ENCODE measurements at regions not wholly inside any gene's neighbourhood (a gene's known extent, or its start where the extent isn't known, plus 50 kb on each side); places are given as distances from the start of the nearest gene placed in this dataset.

- ChIA-PET CTCF (ENCODE audit: partially characterized antibody) (no interaction called here), POLR2A (ENCODE audit: partially characterized antibody) (no interaction called here)
- H3K36me3 ChIP-seq (ENCODE audit: control insufficient read depth in 2 of 4, insufficient read depth in 4 of 4, low read length in 3 of 4) = no peaks in the 10 kb centered on the region
- H3K56ac ChIP-seq (replicated peaks; ENCODE audit: insufficient read length, low read depth, low read length) = no peak overlapping the region
- H3K27me3 ChIP-seq (replicated peaks in 1 of 4; ENCODE audit: control insufficient read depth in 3 of 4, extremely low read depth in 1 of 4, insufficient read depth in 3 of 4, low read length in 3 of 4) = no peaks in the 10 kb centered on the region
- no peak overlapping the region for H3K4ac ChIP-seq (replicated peaks; ENCODE audit: insufficient read length, low read depth, low read length)
- no peak overlapping the region for H3K4me2 ChIP-seq (ENCODE audit: insufficient read depth in 1 of 2, low read depth in 2 of 2, low read length in 2 of 2)
- H3K9me3 ChIP-seq (ENCODE audit: insufficient read depth in 2 of 2, low read depth in 1 of 2, low read length in 1 of 2) = no peaks in the 10 kb centered on the region
- H2BK12ac ChIP-seq (ENCODE audit: low read depth, low read length) = no peak overlapping the region
- TF ChIP-seq TAF1 (IDR thresholded peaks at IDR 0.05; ENCODE audit: low read depth, low read length) = no peak
- TF ChIP-seq BACH1 (IDR thresholded peaks at IDR 0.05; ENCODE audit: low read length) = no peak
- no peak for TF ChIP-seq FOSL1 (IDR thresholded peaks at IDR 0.05; ENCODE audit: insufficient read depth, low read depth, low read length)
- TF ChIP-seq ATF3 (IDR thresholded peaks at IDR 0.05; ENCODE audit: insufficient read depth, low read depth, low read length) = no peak
- TF ChIP-seq SP4 (IDR thresholded peaks at IDR 0.05; ENCODE audit: low read length) = no peak
- no peak for TF ChIP-seq RAD21 (IDR thresholded peaks at IDR 0.05 in 1 of 2, conservative IDR thresholded peaks at IDR 0.05 in 1 of 2; ENCODE audit: low read depth in 2 of 2, low read length in 2 of 2)
- no peak overlapping the region for H3K4me3 ChIP-seq (ENCODE audit: extremely low read depth in 1 of 4, insufficient read depth in 2 of 4, low read depth in 3 of 4, low read length in 4 of 4)
- H3K79me2 ChIP-seq (ENCODE audit: control insufficient read depth in 1 of 2, insufficient read depth in 2 of 2, low read length in 2 of 2) = no peaks in the 10 kb centered on the region
- no peak overlapping the region for H3K18ac ChIP-seq (ENCODE audit: extremely low read depth, low read length)
- no peak overlapping the region for H4K91ac ChIP-seq (replicated peaks; ENCODE audit: insufficient read length, low read length)
- FAIRE-seq (no peak), DNase-seq (ENCODE audit: low read depth in 1 of 2, low spot score in 2 of 2) (no peak)
- no peak overlapping the region for H3K14ac ChIP-seq (ENCODE audit: insufficient read length)
- no peaks in the 10 kb centered on the region for H3K79me1 ChIP-seq (ENCODE audit: low read depth, low read length)
- no peak overlapping the region for H3K23ac ChIP-seq (ENCODE audit: insufficient read length)
- peaks cover 0 to 5% (median 1%) of the 10 kb centered on the region in 4 experiments; a peak in 1 of 7 replicates for H3K4me1 ChIP-seq (replicated peaks in 1 of 4; ENCODE audit: control insufficient read depth in 3 of 4, insufficient read depth in 4 of 4, low read length in 3 of 4)
- H3K9ac ChIP-seq (replicated peaks in 1 of 4; ENCODE audit: extremely low read depth in 1 of 4, low read depth in 3 of 4, low read length in 3 of 4) = no peak overlapping the region
- H2BK120ac ChIP-seq (replicated peaks; ENCODE audit: low read depth, low read length) = no peak overlapping the region
- H3K27ac ChIP-seq (ENCODE audit: low read depth, low read length) = no peak overlapping the region
- no peak overlapping the region for H2AK5ac ChIP-seq (ENCODE audit: low read depth, low read length)
- no peak overlapping the region for H2BK20ac ChIP-seq (ENCODE audit: low read length)
- no peak overlapping the region for H2BK15ac ChIP-seq (ENCODE audit: low read length)
- no peaks in the 10 kb centered on the region for H4K20me1 ChIP-seq (replicated peaks in 1 of 2; ENCODE audit: control insufficient read depth in 1 of 2, insufficient read depth in 2 of 2, low read length in 2 of 2)
- H2BK5ac ChIP-seq (ENCODE audit: low read depth, low read length) = no peak overlapping the region
- H2AFZ ChIP-seq (ENCODE audit: low read length) = no peak overlapping the region
- H4K8ac ChIP-seq (ENCODE audit: extremely low read depth, insufficient read depth, low read length) = no peak overlapping the region
- no peaks in the 10 kb centered on the region for H3K23me2 ChIP-seq (ENCODE audit: low read depth, low read length)
- H4K5ac ChIP-seq (ENCODE audit: insufficient read length, low read depth, low read length) = no peak overlapping the region
These were observed 236.7 kb upstream of the HS3ST5 start for GRCh38 chr6:114579486-114579885.
